Right lung (tissue), 2 donors: ENCODE measurements at regions not wholly inside any gene's neighbourhood (a gene's known extent, or its start where the extent isn't known, plus 50 kb on each side); places are given as distances from the start of the nearest gene placed in this dataset.

Experiments used
- DNase-seq, 2 donors: peaks; one replicate each; pipeline ENCODE4 v3.0.0-alpha.2; 2013

DNA sequence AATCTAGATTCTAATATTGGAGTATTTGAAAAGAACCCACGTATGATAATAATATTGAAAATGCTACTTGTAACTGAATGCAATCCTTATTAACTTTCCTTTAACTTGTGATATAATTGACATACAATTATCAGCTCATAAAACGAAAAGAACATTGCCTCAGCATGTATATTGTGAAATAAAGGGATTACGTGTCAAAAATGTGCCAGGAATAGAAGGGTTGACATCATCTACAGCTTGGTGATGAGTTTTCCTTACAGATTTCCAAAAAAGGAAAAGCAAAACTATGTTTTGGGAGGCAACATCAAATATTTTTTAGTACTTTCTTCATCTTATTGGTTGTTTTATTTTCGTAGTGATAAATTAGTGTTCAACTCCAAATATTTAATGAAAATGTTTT, 266.0 kb upstream of the PTGER4 start:
- peak in 1 of 2 donors; percentile 23 for DNase-seq

DNA sequence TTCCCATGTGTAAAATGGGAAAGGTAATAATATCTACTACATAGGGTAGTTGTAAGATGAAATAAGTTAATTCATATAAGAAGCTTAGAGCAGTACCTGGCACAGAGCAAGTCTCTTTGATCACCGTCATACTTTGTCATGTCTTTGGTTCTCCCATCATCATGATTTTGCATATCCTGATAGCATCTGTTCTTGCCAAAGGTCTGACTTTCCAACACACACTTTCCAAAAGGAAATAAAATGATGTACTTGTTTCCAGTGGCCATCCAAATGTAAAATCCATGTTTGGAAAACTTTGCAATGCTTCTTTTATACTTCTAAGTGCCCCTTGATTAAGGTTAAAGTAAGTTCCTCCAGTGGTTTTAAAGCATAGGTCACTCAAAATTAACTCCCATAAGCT, 266.9 kb upstream of the PTGER4 start:
- no peak for DNase-seq

DNA sequence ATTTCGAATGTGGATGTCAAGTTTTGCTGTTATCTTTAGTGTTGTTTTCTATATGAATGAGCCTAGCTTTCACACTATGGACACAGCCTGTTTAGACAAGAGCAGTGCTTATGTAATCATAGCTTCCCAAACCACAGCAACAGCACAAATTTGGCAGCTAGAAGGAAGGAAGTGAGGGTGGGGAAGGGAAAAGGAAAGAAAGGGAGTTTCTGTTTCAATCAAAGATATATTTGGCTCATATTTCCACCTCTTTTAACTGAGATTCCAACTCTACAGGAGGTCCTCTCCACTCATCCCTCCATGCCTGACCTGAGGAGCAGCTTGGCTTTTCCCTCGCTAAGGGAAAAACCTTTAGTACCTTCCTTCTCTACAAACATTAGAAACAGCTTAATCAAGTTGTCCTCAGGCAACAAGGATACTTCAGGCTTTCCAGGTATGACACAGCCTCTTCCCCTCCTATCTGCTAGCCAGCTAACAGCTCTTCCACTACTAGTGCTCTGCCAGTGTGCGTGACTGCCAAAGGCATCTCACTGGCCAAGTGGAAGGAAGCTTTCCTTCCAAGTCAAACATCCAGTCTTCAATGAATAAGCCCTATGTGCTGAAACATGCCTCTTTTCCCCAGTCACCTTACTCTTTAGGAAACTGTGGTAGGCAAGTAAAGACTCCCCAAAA, 268.6 kb upstream of the PTGER4 start:
- peak; percentile 58 to 69 for DNase-seq

- no peak for DNase-seq
Observed at GRCh38 chr5:40410231-40410861, 269.4 kb upstream of the PTGER4 start.

- no peak for DNase-seq
Observed at GRCh38 chr5:40409601-40410000, 270.1 kb upstream of the PTGER4 start.

- DNase-seq: no peak
Observed at GRCh38 chr5:40406741-40407211, 272.9 kb upstream of the PTGER4 start.

DNA sequence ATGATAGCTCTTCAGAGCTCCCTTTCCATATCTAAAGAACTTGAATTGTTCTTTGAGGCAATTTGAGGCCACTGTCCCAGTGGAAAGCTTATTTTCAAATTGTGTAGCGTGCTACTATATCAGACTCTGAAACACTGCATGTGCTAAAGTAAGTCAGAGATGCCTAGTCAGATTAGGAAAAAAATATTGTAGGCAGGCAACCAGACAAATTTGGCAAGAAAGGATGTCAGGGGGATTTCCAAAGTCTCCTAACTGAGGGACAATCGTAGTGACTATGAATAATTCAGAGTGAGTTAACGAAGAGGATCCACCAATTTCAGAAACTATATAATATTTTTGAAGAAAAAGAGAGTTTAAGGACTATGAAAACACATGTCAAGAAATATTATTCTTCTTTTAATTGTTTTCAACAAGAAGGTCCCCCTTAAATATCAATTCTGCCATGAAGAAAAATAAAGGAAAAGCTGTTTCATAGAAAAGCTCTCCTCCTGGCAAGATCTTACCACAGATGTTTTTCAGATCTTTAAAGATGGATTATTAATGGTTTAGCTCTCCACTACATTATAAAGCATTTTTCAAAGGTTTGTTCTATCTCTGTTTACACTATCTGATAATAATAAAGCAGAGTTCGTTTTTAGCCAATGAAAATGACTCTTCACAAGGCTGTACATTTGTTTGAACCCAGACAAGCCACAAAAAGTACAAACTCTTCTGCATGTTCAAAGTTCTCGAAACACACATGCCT, 273.5 kb upstream of the PTGER4 start:
- peak in 1 of 2 donors; percentile 29 for DNase-seq

- no peak for DNase-seq
Observed at GRCh38 chr5:40405230-40405629, 274.5 kb upstream of the PTGER4 start.

GRCh38 chr5:40404613-40405012, 275.1 kb upstream of the PTGER4 start:
- DNase-seq: no peak

- no peak for DNase-seq
Observed at GRCh38 chr5:40402007-40402364, 277.7 kb upstream of the PTGER4 start.

GRCh38 chr5:40401284-40402006, 278.3 kb upstream of the PTGER4 start:
- DNase-seq: no peak

DNA sequence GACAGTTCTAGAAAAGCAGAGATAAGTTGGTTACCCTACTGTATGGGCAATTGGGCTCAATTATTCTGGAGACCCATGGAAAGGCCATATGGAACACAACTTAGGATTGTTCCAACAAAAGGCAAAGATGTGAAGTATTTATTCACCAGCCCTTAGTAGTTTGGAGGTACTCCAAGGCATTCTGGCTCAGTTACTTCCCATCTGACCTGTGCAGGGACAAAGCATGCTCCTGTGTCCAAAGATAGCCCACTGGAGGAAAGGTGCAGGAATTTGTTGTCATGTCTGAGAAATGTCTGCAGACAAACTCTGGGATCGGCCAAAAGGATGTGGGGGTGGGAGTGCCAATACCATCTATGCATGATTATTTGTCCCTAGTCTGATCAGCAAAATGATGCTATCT, 279.5 kb upstream of the PTGER4 start:
- no peak for DNase-seq

DNA sequence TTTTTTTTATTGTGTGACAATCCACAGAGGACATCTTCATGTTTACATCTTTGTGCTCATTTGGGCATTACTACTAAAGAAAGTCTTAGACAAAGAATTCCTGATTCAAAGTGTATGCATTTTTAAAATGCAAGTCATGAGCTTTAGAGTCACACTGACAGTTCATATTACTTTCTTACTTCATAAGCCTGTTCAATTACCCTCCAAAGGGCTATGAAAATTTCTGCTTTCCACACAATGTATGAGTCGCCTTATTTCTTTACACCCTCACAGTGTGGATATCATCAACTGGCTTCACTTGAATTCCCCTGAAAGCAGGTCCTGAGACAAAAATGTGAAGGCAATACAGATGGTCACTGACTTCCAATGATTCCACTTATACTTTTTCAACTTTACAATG, 280.4 kb upstream of the PTGER4 start:
- no peak for DNase-seq

DNA sequence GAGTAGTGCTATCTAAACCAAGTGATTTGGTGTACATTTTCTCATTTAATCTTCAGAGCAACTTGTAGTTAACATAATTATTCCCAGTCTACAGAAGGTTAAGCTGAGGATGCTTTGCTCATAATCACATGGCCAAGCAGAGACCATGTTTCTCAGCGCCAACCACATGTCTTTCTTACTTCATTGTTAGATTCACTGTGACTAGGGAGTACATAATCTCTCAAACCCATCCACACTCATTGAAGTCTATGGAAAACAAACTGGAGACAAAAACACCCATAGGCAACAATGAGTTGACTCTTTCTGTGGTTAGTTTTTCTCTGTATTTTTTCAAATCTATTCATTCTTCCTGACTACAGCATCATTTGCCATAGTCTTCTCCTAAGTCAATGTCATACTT, 281.7 kb upstream of the PTGER4 start:
- no peak for DNase-seq

GRCh38 chr5:40397091-40397490, 282.6 kb upstream of the PTGER4 start:
- no peak for DNase-seq

GRCh38 chr5:40396317-40396716, 283.4 kb upstream of the PTGER4 start:
- no peak for DNase-seq

GRCh38 chr5:40395251-40395650, 284.5 kb upstream of the PTGER4 start:
- no peak for DNase-seq

GRCh38 chr5:40394698-40395097, 285.0 kb upstream of the PTGER4 start:
- DNase-seq: no peak

- no peak for DNase-seq
Observed at GRCh38 chr5:40391642-40392041, 288.1 kb upstream of the PTGER4 start.

- no peak for DNase-seq
Observed at GRCh38 chr5:40390281-40391149, 289.2 kb upstream of the PTGER4 start.

GRCh38 chr5:40389591-40389990, 290.1 kb upstream of the PTGER4 start:
- DNase-seq: no peak
